ENCODE measurements at regions not wholly inside any gene's neighbourhood (a gene's known extent, or its start where the extent isn't known, plus 50 kb on each side); places are given as distances from the start of the nearest gene placed in this dataset.

DNA sequence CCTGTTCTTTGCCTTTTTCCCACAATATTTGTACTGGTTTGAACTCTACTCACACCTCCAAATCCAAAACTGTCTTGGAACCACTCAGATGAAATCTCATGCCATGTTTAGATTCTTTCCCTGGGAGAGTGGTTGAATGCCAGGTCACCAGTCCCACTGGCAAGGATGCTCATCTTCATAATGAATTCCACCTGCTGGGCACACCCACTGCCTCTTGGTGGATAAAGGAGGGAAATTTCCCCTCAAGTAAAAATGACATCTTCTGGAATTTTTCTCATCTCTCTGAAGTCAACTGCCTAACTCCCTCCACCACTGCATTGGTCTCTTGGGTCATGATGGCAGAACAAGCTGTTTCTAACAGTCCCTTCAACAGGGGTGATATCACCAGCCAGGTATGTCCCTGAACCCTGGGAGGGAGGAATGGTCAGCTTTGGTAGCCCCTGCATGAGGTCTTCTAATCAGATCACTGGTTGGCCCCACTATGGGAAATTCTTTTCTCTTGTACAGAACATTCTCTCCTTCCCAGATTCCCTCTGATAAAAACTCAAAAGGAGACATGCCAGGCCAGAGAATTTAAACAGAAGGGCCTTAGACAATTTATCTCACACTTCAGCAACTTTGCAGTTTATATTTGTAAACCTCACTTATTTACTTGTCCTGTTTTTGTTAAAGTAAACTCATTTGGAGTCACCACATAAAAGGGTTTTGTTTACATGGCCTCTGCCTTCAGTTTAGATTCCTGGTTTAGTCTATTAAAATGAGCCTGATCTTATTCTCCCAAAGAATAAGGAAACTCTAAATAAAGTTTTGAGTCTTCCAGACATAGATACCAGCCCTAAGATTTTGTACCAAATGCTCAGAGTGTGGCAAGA lies 143.4 kb downstream of the WNT5A start:
- no peaks in the 10 kb centered on the region for H3K4me1 ChIP-seq (replicated peaks in 1 of 2)
- intact Hi-C loops (cut with DNase I): no loop called here
- no peak for DNase-seq
- no peak for TF ChIP-seq POLR2A (IDR thresholded peaks at IDR 0.05)
- TF ChIP-seq, protein P1, sequence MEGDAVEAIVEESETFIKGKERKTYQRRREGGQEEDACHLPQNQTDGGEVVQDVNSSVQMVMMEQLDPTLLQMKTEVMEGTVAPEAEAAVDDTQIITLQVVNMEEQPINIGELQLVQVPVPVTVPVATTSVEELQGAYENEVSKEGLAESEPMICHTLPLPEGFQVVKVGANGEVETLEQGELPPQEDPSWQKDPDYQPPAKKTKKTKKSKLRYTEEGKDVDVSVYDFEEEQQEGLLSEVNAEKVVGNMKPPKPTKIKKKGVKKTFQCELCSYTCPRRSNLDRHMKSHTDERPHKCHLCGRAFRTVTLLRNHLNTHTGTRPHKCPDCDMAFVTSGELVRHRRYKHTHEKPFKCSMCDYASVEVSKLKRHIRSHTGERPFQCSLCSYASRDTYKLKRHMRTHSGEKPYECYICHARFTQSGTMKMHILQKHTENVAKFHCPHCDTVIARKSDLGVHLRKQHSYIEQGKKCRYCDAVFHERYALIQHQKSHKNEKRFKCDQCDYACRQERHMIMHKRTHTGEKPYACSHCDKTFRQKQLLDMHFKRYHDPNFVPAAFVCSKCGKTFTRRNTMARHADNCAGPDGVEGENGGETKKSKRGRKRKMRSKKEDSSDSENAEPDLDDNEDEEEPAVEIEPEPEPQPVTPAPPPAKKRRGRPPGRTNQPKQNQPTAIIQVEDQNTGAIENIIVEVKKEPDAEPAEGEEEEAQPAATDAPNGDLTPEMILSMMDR (IDR thresholded peaks at IDR 0.05): no peak
- no peaks in the 10 kb centered on the region for H3K27me3 ChIP-seq
- no peaks in the 10 kb centered on the region for H3K9me3 ChIP-seq (replicated peaks in 1 of 3)
- no peak overlapping the region for H3K27ac ChIP-seq
- H3K36me3 ChIP-seq (replicated peaks in 1 of 2): no peaks in the 10 kb centered on the region
- no peak overlapping the region for H3K4me3 ChIP-seq

GRCh38 chr3:55341502-55342031 lies 145.5 kb downstream of the WNT5A start:
- intact Hi-C loops (cut with DNase I): no loop called here
- Histone ChIP-seq H3K27ac (no peak overlapping the region), H3K36me3 (replicated peaks in 1 of 2) (no peaks in the 10 kb centered on the region), H3K9me3 (replicated peaks in 1 of 3) (no peaks in the 10 kb centered on the region), H3K4me1 (replicated peaks in 1 of 2) (no peaks in the 10 kb centered on the region), H3K4me3 (no peak overlapping the region), H3K27me3 (no peaks in the 10 kb centered on the region)
- 68 to 82% (median 79%) methylated on average over 3 of the region's 3 CpGs for WGBS, 4 donors
- no peak for DNase-seq
- no peak for TF ChIP-seq POLR2A (IDR thresholded peaks at IDR 0.05)

DNA sequence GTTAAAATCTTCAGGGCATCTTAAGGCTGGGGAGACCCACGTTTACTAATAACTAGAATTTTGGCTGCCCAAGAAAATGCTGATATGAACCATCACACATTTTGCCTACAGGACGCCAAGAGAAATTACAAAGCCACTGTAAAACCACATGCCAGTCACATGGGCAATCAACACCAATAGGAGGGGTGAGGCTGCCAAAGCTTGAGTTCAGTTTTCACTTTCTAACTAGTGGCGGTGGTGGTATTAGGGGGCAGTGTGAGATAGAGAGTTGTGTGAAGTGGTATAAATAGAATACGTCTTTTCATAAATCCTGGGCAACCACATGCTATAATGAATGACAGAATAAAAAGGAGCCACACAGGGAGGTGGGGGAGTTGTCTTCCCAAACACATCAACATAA lies 147.3 kb downstream of the WNT5A start:
- no peak for DNase-seq
- Histone ChIP-seq H3K27ac (no peak overlapping the region), H3K27me3 (no peaks in the 10 kb centered on the region), H3K36me3 (replicated peaks in 1 of 2) (no peaks in the 10 kb centered on the region), H3K4me1 (replicated peaks in 1 of 2) (no peaks in the 10 kb centered on the region), H3K4me3 (no peak overlapping the region), H3K9me3 (replicated peaks in 1 of 3) (no peaks in the 10 kb centered on the region)
- 73 to 83% (median 77%) methylated on average over 4 of the region's 4 CpGs for WGBS, 4 donors
- no peak for TF ChIP-seq POLR2A (IDR thresholded peaks at IDR 0.05)
- TF ChIP-seq, protein P1 (IDR thresholded peaks at IDR 0.05): no peak
- intact Hi-C loops (cut with DNase I): no loop called here

DNA sequence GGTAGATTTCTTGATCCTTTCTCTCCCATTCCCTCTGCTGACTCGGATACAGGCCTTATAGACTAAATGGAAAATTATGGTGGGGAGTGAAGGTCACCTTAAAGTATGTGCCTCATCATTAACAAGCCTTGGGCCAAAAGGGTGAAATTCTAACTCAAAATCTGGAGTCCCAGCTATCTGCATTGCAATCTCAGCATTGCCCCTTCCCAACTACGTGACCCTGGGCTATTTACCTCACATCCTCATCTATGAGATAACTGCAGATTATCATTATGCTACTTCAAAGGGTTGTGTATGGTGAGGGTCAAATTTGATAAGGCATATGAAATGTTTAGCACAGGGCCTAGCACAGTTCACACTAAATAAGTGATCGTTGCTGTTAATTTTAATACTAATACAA lies 147.7 kb downstream of the WNT5A start:
- TF ChIP-seq POLR2A (IDR thresholded peaks at IDR 0.05): no peak
- TF ChIP-seq, protein P1 (IDR thresholded peaks at IDR 0.05): no peak
- Histone ChIP-seq H3K27ac (no peak overlapping the region), H3K27me3 (no peaks in the 10 kb centered on the region), H3K9me3 (replicated peaks in 1 of 3) (no peaks in the 10 kb centered on the region), H3K4me1 (replicated peaks in 1 of 2) (no peaks in the 10 kb centered on the region), H3K4me3 (no peak overlapping the region), H3K36me3 (replicated peaks in 1 of 2) (no peaks in the 10 kb centered on the region)
- intact Hi-C loops (cut with DNase I): no loop called here
- no peak for DNase-seq
- 77 to 82% (median 81%) methylated on average over 3 of the region's 3 CpGs for WGBS, 4 donors
